H1 (cell line): ENCODE measurements at regions not wholly inside any gene's neighbourhood (a gene's known extent, or its start where the extent isn't known, plus 50 kb on each side); places are given as distances from the start of the nearest gene placed in this dataset.

Source experiments
- CTCF ChIA-PET: fragments of 300-600 bp; sonication (Branson Sonifier 250); formaldehyde crosslinking; loops from one replicate; lab custom pipeline; 2021; ENCODE audit not compliant: partially characterized antibody; lab: Charles Lee
- POLR2A ChIA-PET: fragments of 300-600 bp; sonication (Branson Sonifier 250); formaldehyde crosslinking; loops from one replicate; lab custom pipeline; 2021; ENCODE audit warnings: inconsistent platforms; ENCODE audit not compliant: partially characterized antibody; lab: Charles Lee
- DNase-seq, 2 experiments: peaks; one replicate each; pipeline versions ENCODE4 v3.0.0 to v3.0.0-alpha.2; 2010 to 2022; ENCODE audit warnings: low spot score in 2 of 2, low read depth in 1 of 2, mixed read lengths in 1 of 2
- FAIRE-seq: peaks from 2 replicates; lab custom pipeline; 2011; peaks lifted over from hg19 to GRCh38; lab: Jason Lieb, UNC
- H2AFZ ChIP-seq: 2 replicates; pipeline ENCODE4 v1.8.1; 2012; ENCODE audit warnings: low read length, inconsistent platforms
- H2AK5ac ChIP-seq: 2 replicates; pipeline ENCODE4 v1.6.1; 2013; ENCODE audit warnings: low read depth, low read length
- H2BK120ac ChIP-seq: replicated peaks from 2 replicates; pipeline ENCODE3; 2013; ENCODE audit warnings: low read depth, low read length, inconsistent platforms
- H2BK12ac ChIP-seq: 2 replicates; pipeline ENCODE4 v1.6.1; 2013; ENCODE audit warnings: low read depth, low read length
- H2BK15ac ChIP-seq: 2 replicates; pipeline ENCODE4 v1.6.1; 2013; ENCODE audit warnings: low read length
- H2BK20ac ChIP-seq: 2 replicates; pipeline ENCODE4 v1.6.1; 2013; ENCODE audit warnings: low read length
- H2BK5ac ChIP-seq: 2 replicates; pipeline ENCODE4 v1.6.1; 2013; ENCODE audit warnings: low read depth, low read length
- H3K14ac ChIP-seq: 2 replicates; pipeline ENCODE4 v1.6.1; 2013; ENCODE audit warnings: inconsistent platforms; ENCODE audit not compliant: insufficient read length
- H3K18ac ChIP-seq: 2 replicates; pipeline ENCODE4 v1.6.1; 2013; ENCODE audit warnings: low read length; ENCODE audit errors: extremely low read depth
- H3K23ac ChIP-seq: 2 replicates; pipeline ENCODE4 v1.6.1; 2013; ENCODE audit warnings: inconsistent platforms; ENCODE audit not compliant: insufficient read length
- H3K23me2 ChIP-seq: 2 replicates; pipeline ENCODE4 v1.6.1; 2013; ENCODE audit warnings: low read depth, low read length
- H3K27ac ChIP-seq: 2 replicates; pipeline ENCODE4 v1.6.1; 2011; ENCODE audit warnings: low read depth, low read length, inconsistent platforms
- H3K27me3 ChIP-seq, 4 experiments: replicated peaks in 1 of 4; 1 replicate in 1 of 4; 2 replicates in 3 of 4; pipeline versions ENCODE4 v1.6.1 to v1.8.1; 2011 to 2013; ENCODE audit warnings: low read length in 3 of 4, mild to moderate bottlenecking in 3 of 4, inconsistent platforms in 2 of 4, mixed read lengths in 2 of 4, moderate library complexity in 1 of 4; ENCODE audit not compliant: control insufficient read depth in 3 of 4, insufficient read depth in 3 of 4; ENCODE audit errors: extremely low read depth in 1 of 4
- H3K36me3 ChIP-seq, 4 experiments: 2 replicates each; pipeline versions ENCODE4 v1.6.1 to v1.8.1; 2011 to 2013; ENCODE audit warnings: mild to moderate bottlenecking in 4 of 4, low read length in 3 of 4, moderate library complexity in 2 of 4, control low read depth in 1 of 4, inconsistent platforms in 1 of 4; ENCODE audit not compliant: insufficient read depth in 4 of 4, control insufficient read depth in 2 of 4
- H3K4ac ChIP-seq: replicated peaks from 2 replicates; pipeline ENCODE3; 2013; ENCODE audit warnings: low read length, low read depth, mixed read lengths, inconsistent platforms; ENCODE audit not compliant: insufficient read length
- H3K4me1 ChIP-seq, 4 experiments: replicated peaks in 1 of 4; 1 replicate in 1 of 4; 2 replicates in 3 of 4; pipeline versions ENCODE4 v1.6.1 to v1.8.1; 2011 to 2013; ENCODE audit warnings: low read length in 3 of 4, inconsistent platforms in 2 of 4, mixed read lengths in 1 of 4; ENCODE audit not compliant: insufficient read depth in 4 of 4, control insufficient read depth in 3 of 4
- H3K4me2 ChIP-seq, 2 experiments: 2 replicates each; pipeline versions ENCODE4 v1.6.1 to v1.8.1; 2011 to 2013; ENCODE audit warnings: low read depth in 2 of 2, low read length in 2 of 2, control low read depth in 1 of 2, inconsistent platforms in 1 of 2, mild to moderate bottlenecking in 1 of 2; ENCODE audit not compliant: insufficient read depth in 1 of 2
- H3K4me3 ChIP-seq, 4 experiments: fragments of 200-600, 300-600 bp in 1 of 4; sonication (generic), shearing (Covaris generic), sonication (Bioruptor Twin) in 1 of 4; 2 replicates each; pipeline versions ENCODE4 v1.5.1 to v1.8.1; 2011 to 2016; ENCODE audit warnings: low read length in 4 of 4, low read depth in 3 of 4, control low read depth in 2 of 4, inconsistent platforms in 2 of 4, mild to moderate bottlenecking in 2 of 4, mixed read lengths in 1 of 4, moderate library complexity in 1 of 4; ENCODE audit not compliant: insufficient read depth in 2 of 4; ENCODE audit errors: extremely low read depth in 1 of 4
- H3K56ac ChIP-seq: replicated peaks from 2 replicates; pipeline ENCODE3; 2013; ENCODE audit warnings: low read depth, mild to moderate bottlenecking, mixed read lengths, low read length, inconsistent platforms; ENCODE audit not compliant: insufficient read length
- H3K79me1 ChIP-seq: 2 replicates; pipeline ENCODE4 v1.6.1; 2013; ENCODE audit warnings: low read depth, low read length, control low read depth
- H3K79me2 ChIP-seq, 2 experiments: 2 replicates each; pipeline versions ENCODE4 v1.6.1 to v1.8.1; 2012 to 2013; ENCODE audit warnings: low read length in 2 of 2, mild to moderate bottlenecking in 2 of 2, inconsistent platforms in 1 of 2; ENCODE audit not compliant: insufficient read depth in 2 of 2, control insufficient read depth in 1 of 2
- H3K9ac ChIP-seq, 4 experiments: replicated peaks in 1 of 4; 1 replicate in 1 of 4; 2 replicates in 3 of 4; pipeline versions ENCODE4 v1.6.1 to v1.8.1; 2011 to 2013; ENCODE audit warnings: low read depth in 3 of 4, low read length in 3 of 4, control low read depth in 2 of 4, mild to moderate bottlenecking in 2 of 4, moderate library complexity in 2 of 4, inconsistent platforms in 1 of 4; ENCODE audit errors: extremely low read depth in 1 of 4
- H3K9me3 ChIP-seq, 2 experiments: 2 replicates each; pipeline versions ENCODE4 v1.6.1 to v1.8.1; 2012 to 2013; ENCODE audit warnings: mild to moderate bottlenecking in 2 of 2, moderate library complexity in 2 of 2, control low read depth in 1 of 2, inconsistent platforms in 1 of 2, low read depth in 1 of 2, low read length in 1 of 2, mixed read lengths in 1 of 2; ENCODE audit not compliant: insufficient read depth in 2 of 2
- H4K20me1 ChIP-seq, 2 experiments: replicated peaks in 1 of 2; 2 replicates each; pipeline versions ENCODE3 to v1.8.1; 2011 to 2013; ENCODE audit warnings: inconsistent platforms in 2 of 2, low read length in 2 of 2, mild to moderate bottlenecking in 1 of 2; ENCODE audit not compliant: insufficient read depth in 2 of 2, control insufficient read depth in 1 of 2
- H4K5ac ChIP-seq: 2 replicates; pipeline ENCODE4 v1.6.1; 2013; ENCODE audit warnings: low read length, low read depth, mixed read lengths, inconsistent platforms; ENCODE audit not compliant: insufficient read length
- H4K8ac ChIP-seq: 2 replicates; pipeline ENCODE4 v1.8.0; 2013; ENCODE audit warnings: mild to moderate bottlenecking, moderate library complexity, low read length, inconsistent platforms; ENCODE audit not compliant: insufficient read depth; ENCODE audit errors: extremely low read depth
- H4K91ac ChIP-seq: replicated peaks from 2 replicates; pipeline ENCODE3; 2013; ENCODE audit warnings: low read length, mixed read lengths, inconsistent platforms; ENCODE audit not compliant: insufficient read length
- BACH1 ChIP-seq: IDR thresholded peaks from 2 replicates; pipeline ENCODE4 v1.6.1; 2012; ENCODE audit warnings: low read length, improper control_type of control experiment
- BRCA1 ChIP-seq: IDR thresholded peaks from 2 replicates; pipeline ENCODE4 v1.6.1; 2012; ENCODE audit warnings: low read depth, low read length, improper control_type of control experiment
- CBX8 ChIP-seq: fragments of 300-800, 300-1000 bp; sonication (generic); IDR thresholded peaks from 2 replicates; pipeline ENCODE4 v1.7.1; 2016; ENCODE audit warnings: low read depth, low read length, borderline replicate concordance
- CEBPB ChIP-seq: IDR thresholded peaks from 2 replicates; pipeline ENCODE4 v1.6.1; 2012; ENCODE audit warnings: low read depth, low read length
- CREB1 ChIP-seq: IDR thresholded peaks from 2 replicates; pipeline ENCODE4 v1.6.1; 2012; ENCODE audit warnings: inconsistent platforms
- CTBP2 ChIP-seq: IDR thresholded peaks from 2 replicates; pipeline ENCODE4 v1.7.0; 2011; ENCODE audit warnings: borderline replicate concordance, mild to moderate bottlenecking, moderate library complexity, mixed read lengths, low read length; ENCODE audit not compliant: insufficient read depth, insufficient read length
- FOSL1 ChIP-seq: IDR thresholded peaks from 2 replicates; pipeline ENCODE4 v1.6.1; 2011; ENCODE audit warnings: mild to moderate bottlenecking, low read depth, low read length, moderate library complexity; ENCODE audit not compliant: insufficient read depth
- GABPA ChIP-seq: IDR thresholded peaks from 2 replicates; pipeline ENCODE4 v1.6.1; 2011; ENCODE audit warnings: mild to moderate bottlenecking, low read length, moderate library complexity, borderline replicate concordance; ENCODE audit not compliant: insufficient read depth
- JUND ChIP-seq: IDR thresholded peaks from 2 replicates; pipeline ENCODE4 v1.6.1; 2011; ENCODE audit warnings: mild to moderate bottlenecking, improper control_type of control experiment, low read length
- KDM1A ChIP-seq: fragments of 200-600, 300-600 bp; sonication (generic); IDR thresholded peaks from 2 replicates; pipeline ENCODE4 v1.7.1; 2016; ENCODE audit warnings: mild to moderate bottlenecking, low read length, borderline replicate concordance
- KDM5A ChIP-seq: fragments of 200-600 bp; IDR thresholded peaks from 2 replicates; pipeline ENCODE4 v1.7.1; 2012; ENCODE audit warnings: mild to moderate bottlenecking, low read length, inconsistent platforms, mixed read lengths
- SIN3A ChIP-seq, 2 experiments: IDR thresholded peaks in 1 of 2; conservative IDR thresholded peaks in 1 of 2; 2 replicates each; pipeline ENCODE4 v1.6.1; 2011 to 2012; ENCODE audit warnings: low read length in 2 of 2, improper control_type of control experiment in 1 of 2, low read depth in 1 of 2, mild to moderate bottlenecking in 1 of 2
- SRF ChIP-seq: IDR thresholded peaks from 2 replicates; pipeline ENCODE4 v1.6.1; 2011; ENCODE audit warnings: mild to moderate bottlenecking, low read depth, low read length, moderate library complexity
- WGBS, 2 experiments: shearing (Covaris generic) in 1 of 2; methylation state at CpG; one replicate each; pipeline versions ENCODE4 v1.1.6 to v1.1.7; 2013 to 2015; ENCODE audit warnings: low lambda C conversion rate in 2 of 2, mixed read lengths in 2 of 2, inconsistent platforms in 1 of 2, low coverage in 1 of 2, missing lambda C conversion rate in 1 of 2; ENCODE audit not compliant: insufficient replicate concordance in 2 of 2, insufficient coverage in 1 of 2, insufficient read length in 1 of 2; ENCODE audit errors: extremely low coverage in 1 of 2, missing lambda C conversion rate in 1 of 2; 5-methylcytosine and 5-hydroxymethylcytosine counted together

GRCh38 chr3:132134611-132135010, 99.8 kb upstream of the CPNE4 start:
- Histone ChIP-seq H3K36me3 (no peaks in the 10 kb centered on the region), H3K56ac (no peak overlapping the region), H3K79me2 (no peaks in the 10 kb centered on the region), H2BK120ac (no peak overlapping the region), H3K4me2 (no peak overlapping the region), H2BK15ac (no peak overlapping the region), H4K5ac (no peak overlapping the region), H2AFZ (no peak overlapping the region), H3K23me2 (no peaks in the 10 kb centered on the region; the same call in 1 of the 2 replicates), H3K4me1 (peaks cover 3 to 7% (median 6%) of the 10 kb centered on the region in 4 experiments; a peak in 5 of 7 replicates), H4K20me1 (no peaks in the 10 kb centered on the region), H4K8ac (no peak overlapping the region), H3K9ac (no peak overlapping the region), H3K4ac (no peak overlapping the region), H3K18ac (no peak overlapping the region), H3K23ac (no peak overlapping the region), H3K9me3 (no peaks in the 10 kb centered on the region), H3K27ac (no peak overlapping the region), H3K27me3 (no peaks in the 10 kb centered on the region), H3K4me3 (no peak overlapping the region), H2BK20ac (no peak overlapping the region), H2AK5ac (no peak overlapping the region), H3K14ac (no peak overlapping the region), H2BK12ac (no peak overlapping the region), H3K79me1 (no peaks in the 10 kb centered on the region), H2BK5ac (no peak overlapping the region), H4K91ac (no peak overlapping the region)
- DNase-seq (no peak), FAIRE-seq (no peak)
- CTCF ChIA-PET = interaction anchor here (2.2 kb wide), 1 partner anchor 96 kb away, joined by 9 read pairs; no protein-coding TSS in a partner anchor
- POLR2A ChIA-PET = no interaction called here
- TF ChIP-seq SIN3A (conservative IDR thresholded peaks at IDR 0.05 in 1 of 2, IDR thresholded peaks at IDR 0.05 in 1 of 2; ENCODE audit: low read depth in 1 of 2, low read length in 2 of 2) (no peak), BACH1 (no peak), CEBPB (no peak), SRF (no peak), GABPA (no peak), CBX8 (no peak), CREB1 (no peak), FOSL1 (no peak), BRCA1 (no peak), KDM5A (no peak), KDM1A (no peak), JUND (no peak), CTBP2 (no peak)
- WGBS, 2 experiments = 93% methylated on average over 1 of the region's 1 CpG; no CpG with 5 or more reads in 1 of the 2 experiments
